ENCODE measurements at regions not wholly inside any gene's neighbourhood (a gene's known extent, or its start where the extent isn't known, plus 50 kb on each side); places are given as distances from the start of the nearest gene placed in this dataset. TPM values are rescaled to one million over a fixed set of nuclear protein-coding genes. Genes with fewer than 3 reads are reported as not detected.

DNA sequence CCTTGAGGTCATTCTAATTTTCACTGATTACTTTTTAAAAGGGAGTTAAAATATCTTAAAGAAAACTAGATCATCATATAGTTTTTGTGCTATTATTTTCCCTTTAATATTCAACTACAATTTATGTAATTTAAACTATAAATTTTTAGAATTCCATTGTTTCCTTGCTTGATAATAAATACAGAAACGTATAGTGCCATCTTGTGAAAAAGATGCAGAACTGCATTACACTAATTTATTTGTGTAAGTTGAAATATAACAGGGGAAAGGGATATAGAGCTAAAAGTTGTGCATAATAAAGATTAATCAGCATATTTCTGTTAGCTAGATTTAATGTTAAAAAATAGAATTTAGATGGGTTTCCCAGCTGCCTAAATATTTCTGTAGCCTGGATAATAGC, 61.5 kb upstream of the TDRD3 start:
- TF ChIP-seq, protein P1, sequence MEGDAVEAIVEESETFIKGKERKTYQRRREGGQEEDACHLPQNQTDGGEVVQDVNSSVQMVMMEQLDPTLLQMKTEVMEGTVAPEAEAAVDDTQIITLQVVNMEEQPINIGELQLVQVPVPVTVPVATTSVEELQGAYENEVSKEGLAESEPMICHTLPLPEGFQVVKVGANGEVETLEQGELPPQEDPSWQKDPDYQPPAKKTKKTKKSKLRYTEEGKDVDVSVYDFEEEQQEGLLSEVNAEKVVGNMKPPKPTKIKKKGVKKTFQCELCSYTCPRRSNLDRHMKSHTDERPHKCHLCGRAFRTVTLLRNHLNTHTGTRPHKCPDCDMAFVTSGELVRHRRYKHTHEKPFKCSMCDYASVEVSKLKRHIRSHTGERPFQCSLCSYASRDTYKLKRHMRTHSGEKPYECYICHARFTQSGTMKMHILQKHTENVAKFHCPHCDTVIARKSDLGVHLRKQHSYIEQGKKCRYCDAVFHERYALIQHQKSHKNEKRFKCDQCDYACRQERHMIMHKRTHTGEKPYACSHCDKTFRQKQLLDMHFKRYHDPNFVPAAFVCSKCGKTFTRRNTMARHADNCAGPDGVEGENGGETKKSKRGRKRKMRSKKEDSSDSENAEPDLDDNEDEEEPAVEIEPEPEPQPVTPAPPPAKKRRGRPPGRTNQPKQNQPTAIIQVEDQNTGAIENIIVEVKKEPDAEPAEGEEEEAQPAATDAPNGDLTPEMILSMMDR (IDR thresholded peaks at IDR 0.05), result peak in 2 of 4 experiments; percentile 36 to 38
- no peak for TF ChIP-seq POLR2A (IDR thresholded peaks at IDR 0.05)
- DNase-seq, result no peak
- intact Hi-C loops (cut with DNase I; ENCODE audit: low total_unique reads), result no loop called here
- no peak overlapping the region for H3K4me3 ChIP-seq
- no peaks in the 10 kb centered on the region for H3K36me3 ChIP-seq
- H3K9me3 ChIP-seq, result no peaks in the 10 kb centered on the region
- H3K27ac ChIP-seq, result no peak overlapping the region
- no peaks in the 10 kb centered on the region for H3K4me1 ChIP-seq
- H3K27me3 ChIP-seq, result no peaks in the 10 kb centered on the region

DNA sequence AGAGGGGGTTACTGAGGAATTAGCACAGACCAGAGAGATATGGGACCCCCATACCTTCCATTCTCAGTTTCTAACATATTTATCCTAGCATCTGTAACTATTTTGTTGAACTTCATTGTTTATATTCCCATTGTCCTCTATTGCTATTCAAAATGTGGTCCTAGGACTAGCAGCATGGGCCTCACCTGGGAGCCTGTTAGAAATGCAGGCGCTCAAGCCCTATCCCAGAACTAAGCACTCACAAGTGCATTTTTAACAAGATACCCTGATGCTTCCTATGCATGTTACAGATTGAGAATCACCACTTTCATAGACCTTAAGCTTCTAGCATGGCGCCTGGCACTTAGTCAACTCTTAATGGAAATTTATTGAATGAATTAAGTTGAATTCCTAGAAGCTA, 58.3 kb upstream of the TDRD3 start:
- Histone ChIP-seq H3K27me3 (no peaks in the 10 kb centered on the region), H3K9me3 (no peaks in the 10 kb centered on the region), H3K4me1 (no peaks in the 10 kb centered on the region), H3K36me3 (no peaks in the 10 kb centered on the region), H3K27ac (no peak overlapping the region), H3K4me3 (no peak overlapping the region)
- intact Hi-C loops (cut with DNase I; ENCODE audit: low total_unique reads), result no loop called here
- TF ChIP-seq, protein P1 (IDR thresholded peaks at IDR 0.05), result no peak
- no peak for DNase-seq

DNA sequence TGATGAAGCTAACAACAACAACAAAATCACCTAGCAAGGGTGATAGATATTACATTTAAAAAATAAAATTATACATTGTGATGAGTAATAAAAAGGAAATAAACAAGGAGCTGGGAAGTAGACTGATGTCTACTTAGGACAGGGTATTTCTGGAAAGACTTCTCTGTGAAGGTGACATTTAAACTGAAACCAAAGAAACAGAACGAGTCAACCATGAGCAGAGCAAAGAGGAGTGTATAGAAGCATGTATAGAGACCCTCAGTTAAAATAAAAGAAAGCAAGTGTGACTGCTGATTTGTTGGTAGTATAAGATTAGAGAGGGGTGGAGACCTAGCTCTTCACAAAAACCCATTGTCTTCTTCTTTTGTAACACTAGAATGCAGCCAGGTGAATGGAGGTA, 53.0 kb upstream of the TDRD3 start:
- TF ChIP-seq POLR2A (IDR thresholded peaks at IDR 0.05), result no peak
- TF ChIP-seq, protein P1 (IDR thresholded peaks at IDR 0.05), result no peak
- Histone ChIP-seq H3K27ac (no peak overlapping the region), H3K4me3 (no peak overlapping the region), H3K27me3 (no peaks in the 10 kb centered on the region), H3K36me3 (no peaks in the 10 kb centered on the region), H3K4me1 (no peaks in the 10 kb centered on the region), H3K9me3 (no peaks in the 10 kb centered on the region)
- intact Hi-C loops (cut with DNase I; ENCODE audit: low total_unique reads), result no loop called here
- no peak for DNase-seq

DNA sequence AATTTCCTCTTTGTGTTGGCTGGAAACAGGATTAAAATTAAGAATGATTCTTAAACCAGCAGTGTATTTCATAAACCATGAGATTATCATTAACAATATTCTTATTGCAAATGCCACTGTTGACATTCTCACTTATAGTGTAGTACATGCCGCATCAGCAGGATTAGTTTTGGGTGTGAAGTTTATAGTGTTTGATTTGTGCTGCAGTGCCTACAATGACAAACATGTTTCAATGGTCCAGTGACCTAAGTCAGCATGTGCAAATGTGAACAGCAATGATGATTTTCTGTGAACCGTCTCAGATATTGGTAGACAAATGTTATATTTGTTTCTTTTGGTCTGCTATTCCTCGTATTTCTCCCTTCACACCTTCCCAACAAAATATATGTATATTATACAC, 49.8 kb upstream of the TDRD3 start:
- no peak for TF ChIP-seq POLR2A (IDR thresholded peaks at IDR 0.05)
- TF ChIP-seq, protein P1 (IDR thresholded peaks at IDR 0.05), result no peak
- Histone ChIP-seq H3K4me1 (no peaks in the 10 kb centered on the region), H3K9me3 (no peaks in the 10 kb centered on the region), H3K27me3 (no peaks in the 10 kb centered on the region), H3K27ac (no peak overlapping the region), H3K4me3 (no peak overlapping the region), H3K36me3 (no peaks in the 10 kb centered on the region)
- intact Hi-C loops (cut with DNase I; ENCODE audit: low total_unique reads), result no loop called here
- DNase-seq, result no peak

Small RNAs in the stretch of these regions (small RNA-seq; reads per million reads assigned to genes)
- gene AL359920.1, result not detected
